AG04449 (cell line): ENCODE measurements at regions not wholly inside any gene's neighbourhood (a gene's known extent, or its start where the extent isn't known, plus 50 kb on each side); places are given as distances from the start of the nearest gene placed in this dataset.

Experiments
- CTCF ChIA-PET: fragments of 350-600 bp; formaldehyde crosslinking; extraction: SDS; loops from one replicate; lab custom pipeline; 2021; ENCODE audit warnings: antibody characterized with exemption; lab: Yijun Ruan, JAX
- POLR2A ChIA-PET: fragments of 400-600, 350-600 bp; formaldehyde crosslinking; extraction: SDS; loops from one replicate; lab custom pipeline; 2020; ENCODE audit warnings: antibody characterized with exemption, inconsistent platforms; lab: Yijun Ruan, JAX
- DNase-seq: peaks from one replicate; pipeline ENCODE4 v3.0.0-alpha.2; 2010; ENCODE audit warnings: low read depth, low spot score
- H3K4me3 ChIP-seq: 2 replicates; pipeline ENCODE4 v1.5.1; 2011; ENCODE audit warnings: low read depth, mild to moderate bottlenecking, control low read depth, low read length
- TF ChIP-seq, protein P1 (sequence below): IDR thresholded peaks from one replicate; pipeline ENCODE4 v1.5.1; 2011; ENCODE audit warnings: mild to moderate bottlenecking, moderate library complexity, low read length, control low read depth, inconsistent platforms; ENCODE audit not compliant: insufficient read depth; ENCODE audit errors: missing control alignments

DNA sequence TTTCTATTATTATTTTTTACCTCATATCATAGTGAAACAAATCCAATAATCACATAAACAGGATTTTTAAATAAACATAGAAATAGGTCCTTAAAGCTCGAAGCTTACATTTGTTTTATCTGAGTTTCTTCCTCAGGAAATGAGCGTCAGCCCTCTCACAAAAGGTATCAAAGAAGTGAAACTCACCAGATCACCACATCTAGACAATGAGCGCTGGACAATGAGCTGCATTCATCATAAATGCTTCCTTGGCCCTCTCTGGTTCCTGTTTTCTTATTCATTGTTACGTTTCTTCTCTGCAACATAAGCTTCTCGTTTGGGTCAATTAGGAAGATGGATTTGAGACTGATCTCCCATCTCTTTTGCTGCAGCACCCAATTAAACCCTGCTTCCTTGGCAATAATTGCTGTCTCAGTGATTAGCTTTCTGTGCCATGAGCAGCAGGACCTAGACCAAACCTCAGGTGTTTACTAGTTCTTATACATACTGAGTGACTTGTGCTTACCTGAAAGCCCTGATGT, 649.9 kb upstream of the LUZP2 start:
- TF ChIP-seq, protein P1, sequence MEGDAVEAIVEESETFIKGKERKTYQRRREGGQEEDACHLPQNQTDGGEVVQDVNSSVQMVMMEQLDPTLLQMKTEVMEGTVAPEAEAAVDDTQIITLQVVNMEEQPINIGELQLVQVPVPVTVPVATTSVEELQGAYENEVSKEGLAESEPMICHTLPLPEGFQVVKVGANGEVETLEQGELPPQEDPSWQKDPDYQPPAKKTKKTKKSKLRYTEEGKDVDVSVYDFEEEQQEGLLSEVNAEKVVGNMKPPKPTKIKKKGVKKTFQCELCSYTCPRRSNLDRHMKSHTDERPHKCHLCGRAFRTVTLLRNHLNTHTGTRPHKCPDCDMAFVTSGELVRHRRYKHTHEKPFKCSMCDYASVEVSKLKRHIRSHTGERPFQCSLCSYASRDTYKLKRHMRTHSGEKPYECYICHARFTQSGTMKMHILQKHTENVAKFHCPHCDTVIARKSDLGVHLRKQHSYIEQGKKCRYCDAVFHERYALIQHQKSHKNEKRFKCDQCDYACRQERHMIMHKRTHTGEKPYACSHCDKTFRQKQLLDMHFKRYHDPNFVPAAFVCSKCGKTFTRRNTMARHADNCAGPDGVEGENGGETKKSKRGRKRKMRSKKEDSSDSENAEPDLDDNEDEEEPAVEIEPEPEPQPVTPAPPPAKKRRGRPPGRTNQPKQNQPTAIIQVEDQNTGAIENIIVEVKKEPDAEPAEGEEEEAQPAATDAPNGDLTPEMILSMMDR: no peak
- H3K4me3 ChIP-seq: no peak overlapping the region
- ChIA-PET POLR2A (no interaction called here), CTCF (no interaction called here)
- DNase-seq: no peak

- POLR2A ChIA-PET: no interaction called here
- DNase-seq: no peak
These were observed 645.6 kb upstream of the LUZP2 start for GRCh38 chr11:23851216-23851615.

DNA sequence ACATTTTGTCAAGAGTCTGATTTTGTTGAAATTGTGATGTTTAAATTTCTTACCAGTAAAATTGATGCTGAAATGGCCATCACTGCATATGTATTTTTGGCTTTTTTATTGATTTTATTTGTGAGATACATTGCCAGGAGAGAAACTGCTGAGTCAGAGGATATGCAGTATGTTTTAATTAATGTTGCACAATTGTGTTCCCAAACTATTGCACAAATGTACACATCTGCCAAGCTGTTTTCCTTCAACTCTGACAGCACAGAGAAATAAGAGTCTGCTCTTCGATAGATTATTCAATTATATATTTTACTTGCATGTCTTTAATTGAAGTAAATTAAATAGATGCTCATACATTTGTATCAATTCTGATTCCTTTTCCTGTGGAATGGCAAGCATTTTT, 640.2 kb upstream of the LUZP2 start:
- H3K4me3 ChIP-seq: no peak overlapping the region
- ChIA-PET CTCF (no interaction called here), POLR2A (no interaction called here)
- no peak for DNase-seq
- TF ChIP-seq, protein P1: no peak

More at GRCh38 chr11:23851216-23851615, 645.6 kb upstream of the LUZP2 start:
- H3K4me3 ChIP-seq: no peak overlapping the region
- TF ChIP-seq, protein P1: no peak
- CTCF ChIA-PET: no interaction called here

DNA sequence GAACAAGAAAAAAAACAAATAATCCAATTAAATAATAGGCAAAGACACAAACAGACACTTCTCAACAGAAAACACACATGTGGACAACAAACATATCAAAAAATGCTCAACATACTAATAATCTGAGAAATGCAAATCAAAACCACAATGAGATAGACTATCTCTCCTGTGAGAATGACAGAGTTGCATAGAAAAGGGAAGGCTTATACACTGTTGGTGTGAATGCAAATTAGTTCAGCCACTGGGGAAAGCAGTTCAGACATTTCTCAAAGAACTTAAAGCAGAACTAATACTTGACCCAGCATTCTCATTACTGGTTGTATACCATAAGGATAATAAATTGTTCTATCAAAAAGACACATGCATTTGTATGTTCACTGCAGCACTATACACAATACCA, 637.8 kb upstream of the LUZP2 start:
- TF ChIP-seq, protein P1: no peak
- CTCF ChIA-PET: no interaction called here
- no peak overlapping the region for H3K4me3 ChIP-seq
- DNase-seq: no peak
- POLR2A ChIA-PET: no interaction called here

DNA sequence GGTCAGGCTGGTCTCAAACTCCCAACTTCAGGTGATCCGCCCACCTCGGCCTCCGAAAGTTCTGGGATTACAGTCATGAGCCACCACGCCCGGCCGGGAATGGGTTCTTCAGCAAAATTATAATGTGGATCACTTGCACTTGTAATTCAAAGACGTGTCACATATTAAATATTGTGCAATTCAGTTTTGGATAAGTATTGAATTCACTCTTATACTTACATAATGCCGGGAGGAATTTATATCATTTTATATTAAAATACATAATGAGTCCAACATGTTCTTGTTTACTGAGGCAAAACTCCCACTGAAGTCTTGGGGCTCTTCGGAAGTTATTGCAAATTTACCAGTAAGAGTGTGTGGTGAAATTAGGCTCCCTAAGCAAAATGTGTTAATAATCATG, 635.2 kb upstream of the LUZP2 start:
- DNase-seq: no peak
- TF ChIP-seq, protein P1: no peak
- CTCF ChIA-PET: no interaction called here
- POLR2A ChIA-PET: no interaction called here
- H3K4me3 ChIP-seq: no peak overlapping the region

- CTCF ChIA-PET: no interaction called here
- no peak overlapping the region for H3K4me3 ChIP-seq
- no peak for DNase-seq
- TF ChIP-seq, protein P1: no peak
- POLR2A ChIA-PET: no interaction called here
These were observed 631.4 kb upstream of the LUZP2 start for GRCh38 chr11:23865341-23865975.
